ENCODE measurements at regions not wholly inside any gene's neighbourhood (a gene's known extent, or its start where the extent isn't known, plus 50 kb on each side); places are given as distances from the start of the nearest gene placed in this dataset.

DNA sequence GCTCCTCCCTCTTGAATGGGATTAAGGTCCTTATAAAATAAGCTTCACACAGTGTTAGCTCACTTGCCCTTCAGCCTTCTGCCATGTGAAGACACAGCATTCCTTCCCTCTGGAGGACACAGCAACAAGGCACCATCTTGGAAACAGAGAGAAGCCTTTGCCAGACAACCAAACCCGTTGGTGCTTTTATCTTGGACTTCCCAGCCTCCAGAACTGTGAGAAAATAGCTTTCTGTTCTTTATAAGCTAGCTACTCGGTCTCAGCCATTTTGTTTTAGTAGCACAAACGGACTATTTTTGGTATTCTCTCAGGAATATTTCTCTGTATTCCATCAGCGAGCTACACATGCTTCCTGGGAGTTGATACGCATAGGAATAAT lies 58.6 kb upstream of the IRF2BP2 start:
- POLR2A ChIA-PET, result interaction anchor here (0.7 kb wide), 1 partner anchor 56 kb away, joined by 3 read pairs; no protein-coding TSS in a partner anchor
- no peaks in the 10 kb centered on the region for H3K27me3 Mint-ChIP-seq
- ATAC-seq (ENCODE audit: low read depth), result no peak

DNA sequence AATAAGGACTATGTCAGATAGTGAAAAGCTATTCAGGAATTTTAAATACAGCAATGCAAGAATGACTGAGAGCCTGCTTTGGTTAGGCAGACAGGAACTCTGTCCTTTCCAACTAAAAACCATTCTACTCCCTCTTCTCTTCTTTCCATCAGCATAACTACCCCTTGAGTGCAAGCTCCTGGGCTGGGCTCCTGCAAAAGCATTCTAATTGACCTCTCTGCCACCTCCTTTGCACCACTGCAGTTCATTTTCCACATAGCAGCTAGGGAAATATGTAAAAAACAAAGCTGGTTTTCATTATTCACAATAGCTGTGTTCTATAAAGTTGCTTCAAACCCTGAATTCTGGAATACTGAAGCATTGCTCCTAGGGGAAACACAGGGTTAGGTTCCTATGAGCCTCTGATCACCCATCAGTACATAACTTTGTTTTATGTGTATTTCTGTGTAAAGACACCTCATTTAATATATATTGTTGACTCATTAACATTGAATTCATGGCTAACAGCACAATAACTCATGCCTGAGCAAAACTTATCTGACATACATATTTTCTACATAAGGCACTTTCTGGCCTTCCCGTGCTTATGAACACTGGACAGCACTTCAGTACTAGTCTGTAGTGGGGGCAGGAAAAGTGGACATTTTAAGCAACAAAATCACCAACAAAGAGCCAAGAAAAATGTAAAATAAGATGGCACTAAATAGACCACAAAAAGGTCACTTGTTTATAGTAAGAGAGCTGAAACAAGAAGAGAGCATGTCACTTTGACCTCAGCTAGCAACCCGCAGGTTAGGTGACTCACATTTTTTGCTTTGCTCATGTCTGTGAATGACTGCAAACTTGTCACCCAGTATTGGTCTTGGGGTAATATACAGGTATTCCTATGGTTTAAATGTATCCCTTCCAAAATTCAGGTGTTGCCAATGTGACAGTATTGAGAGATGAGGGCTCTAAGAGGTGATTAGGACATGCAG lies 57.9 kb upstream of the IRF2BP2 start:
- intact Hi-C loops (cut with micrococcal nuclease), result no loop called here
- TF ChIP-seq, protein P1, sequence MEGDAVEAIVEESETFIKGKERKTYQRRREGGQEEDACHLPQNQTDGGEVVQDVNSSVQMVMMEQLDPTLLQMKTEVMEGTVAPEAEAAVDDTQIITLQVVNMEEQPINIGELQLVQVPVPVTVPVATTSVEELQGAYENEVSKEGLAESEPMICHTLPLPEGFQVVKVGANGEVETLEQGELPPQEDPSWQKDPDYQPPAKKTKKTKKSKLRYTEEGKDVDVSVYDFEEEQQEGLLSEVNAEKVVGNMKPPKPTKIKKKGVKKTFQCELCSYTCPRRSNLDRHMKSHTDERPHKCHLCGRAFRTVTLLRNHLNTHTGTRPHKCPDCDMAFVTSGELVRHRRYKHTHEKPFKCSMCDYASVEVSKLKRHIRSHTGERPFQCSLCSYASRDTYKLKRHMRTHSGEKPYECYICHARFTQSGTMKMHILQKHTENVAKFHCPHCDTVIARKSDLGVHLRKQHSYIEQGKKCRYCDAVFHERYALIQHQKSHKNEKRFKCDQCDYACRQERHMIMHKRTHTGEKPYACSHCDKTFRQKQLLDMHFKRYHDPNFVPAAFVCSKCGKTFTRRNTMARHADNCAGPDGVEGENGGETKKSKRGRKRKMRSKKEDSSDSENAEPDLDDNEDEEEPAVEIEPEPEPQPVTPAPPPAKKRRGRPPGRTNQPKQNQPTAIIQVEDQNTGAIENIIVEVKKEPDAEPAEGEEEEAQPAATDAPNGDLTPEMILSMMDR (IDR thresholded peaks at IDR 0.05), result no peak
- no peaks in the 10 kb centered on the region for H3K27me3 Mint-ChIP-seq
- no peak overlapping the region for H3K27ac Mint-ChIP-seq
- H3K36me3 Mint-ChIP-seq (ENCODE audit: low read depth), result no peaks in the 10 kb centered on the region
- POLR2A ChIA-PET, result interaction anchor here (0.7 kb wide), 1 partner anchor 55 kb away, joined by 3 read pairs; no protein-coding TSS in a partner anchor
- H3K4me3 Mint-ChIP-seq, result no peak overlapping the region
- DNase-seq (no peak), ATAC-seq (ENCODE audit: low read depth) (no peak)
- H3K9me3 Mint-ChIP-seq, result no peaks in the 10 kb centered on the region
- CTCF ChIA-PET, result no interaction called here
- H3K4me1 Mint-ChIP-seq, result peaks cover 6% of the 10 kb centered on the region

More for the DNA sequence above, 58.6 kb upstream of the IRF2BP2 start:
- CTCF ChIA-PET, result no interaction called here
- Mint-ChIP-seq H3K9me3 (no peaks in the 10 kb centered on the region), H3K4me3 (no peak overlapping the region), H3K4me1 (peaks cover 6% of the 10 kb centered on the region), H3K36me3 (ENCODE audit: low read depth) (no peaks in the 10 kb centered on the region), H3K27ac (no peak overlapping the region)
- no peak for DNase-seq
- intact Hi-C loops (cut with micrococcal nuclease), result no loop called here
- TF ChIP-seq, protein P1 (IDR thresholded peaks at IDR 0.05), result no peak

DNA sequence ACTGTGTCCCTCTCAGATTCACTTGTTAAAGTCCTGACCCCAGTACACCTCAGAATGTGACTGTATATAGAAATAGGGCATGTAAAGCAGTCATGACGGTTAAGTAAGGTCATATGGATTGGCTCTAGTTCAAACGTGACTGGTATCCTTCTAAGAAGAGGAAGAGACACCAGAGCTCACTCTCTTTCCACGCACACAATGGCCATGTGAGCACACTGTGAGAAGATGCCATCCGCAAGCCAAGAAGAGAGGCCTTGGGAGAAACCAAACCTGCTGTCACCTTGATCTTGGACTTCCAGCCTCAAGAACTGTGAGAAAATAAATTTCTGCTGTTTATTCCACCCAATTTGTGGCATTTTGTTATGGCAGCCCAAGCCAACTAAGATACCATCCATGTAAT lies 56.8 kb upstream of the IRF2BP2 start:
- no peak overlapping the region for H3K27ac Mint-ChIP-seq
- ChIA-PET POLR2A (no interaction called here), CTCF (no interaction called here)
- no peaks in the 10 kb centered on the region for H3K9me3 Mint-ChIP-seq
- intact Hi-C loops (cut with micrococcal nuclease), result no loop called here
- no peak overlapping the region for H3K4me3 Mint-ChIP-seq
- peaks cover 6% of the 10 kb centered on the region for H3K4me1 Mint-ChIP-seq
- DNase-seq (no peak), ATAC-seq (ENCODE audit: low read depth) (no peak)
- TF ChIP-seq, protein P1 (IDR thresholded peaks at IDR 0.05), result no peak
- H3K27me3 Mint-ChIP-seq, result no peaks in the 10 kb centered on the region
- H3K36me3 Mint-ChIP-seq (ENCODE audit: low read depth), result no peaks in the 10 kb centered on the region

DNA sequence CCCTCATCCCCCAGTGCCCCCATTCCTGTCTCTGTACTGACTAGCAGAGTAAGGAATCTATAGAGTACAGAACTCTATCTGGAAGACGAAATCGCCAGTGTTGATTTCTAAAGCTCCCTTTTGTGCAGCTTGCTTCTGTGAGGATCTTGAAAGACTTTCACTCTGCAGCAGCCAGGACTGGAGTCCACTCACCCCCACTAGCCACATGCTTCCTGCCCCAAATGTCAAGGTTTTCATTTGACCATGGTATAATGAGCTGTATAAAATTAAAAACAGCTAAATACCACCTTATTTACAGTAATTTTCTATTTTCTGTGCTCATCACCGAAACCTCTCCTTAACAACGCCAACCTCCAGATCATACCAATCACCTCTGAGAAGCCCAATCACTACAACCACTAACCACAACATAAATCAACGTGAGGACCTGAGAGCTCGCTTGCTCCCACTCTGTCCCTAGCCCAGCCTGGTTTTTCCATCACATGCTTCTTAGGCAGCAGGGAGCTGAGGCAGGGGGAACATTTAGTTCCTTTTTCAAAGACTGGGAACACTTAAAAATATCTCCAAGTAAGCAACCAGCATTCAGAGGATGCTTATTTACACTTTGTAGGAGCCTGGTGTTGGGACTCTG lies 56.1 kb upstream of the IRF2BP2 start:
- Mint-ChIP-seq H3K4me1 (peaks cover under 1% of the 10 kb centered on the region), H3K9me3 (no peaks in the 10 kb centered on the region), H3K27me3 (no peaks in the 10 kb centered on the region), H3K36me3 (ENCODE audit: low read depth) (no peaks in the 10 kb centered on the region), H3K4me3 (no peak overlapping the region), H3K27ac (no peak overlapping the region)
- DNase-seq (no peak), ATAC-seq (ENCODE audit: low read depth) (no peak)
- POLR2A ChIA-PET, result interaction anchor here (0.7 kb wide), 1 partner anchor 53 kb away, joined by 3 read pairs; no protein-coding TSS in a partner anchor
- CTCF ChIA-PET, result no interaction called here
- intact Hi-C loops (cut with micrococcal nuclease), result no loop called here
- TF ChIP-seq, protein P1 (IDR thresholded peaks at IDR 0.05), result no peak

DNA sequence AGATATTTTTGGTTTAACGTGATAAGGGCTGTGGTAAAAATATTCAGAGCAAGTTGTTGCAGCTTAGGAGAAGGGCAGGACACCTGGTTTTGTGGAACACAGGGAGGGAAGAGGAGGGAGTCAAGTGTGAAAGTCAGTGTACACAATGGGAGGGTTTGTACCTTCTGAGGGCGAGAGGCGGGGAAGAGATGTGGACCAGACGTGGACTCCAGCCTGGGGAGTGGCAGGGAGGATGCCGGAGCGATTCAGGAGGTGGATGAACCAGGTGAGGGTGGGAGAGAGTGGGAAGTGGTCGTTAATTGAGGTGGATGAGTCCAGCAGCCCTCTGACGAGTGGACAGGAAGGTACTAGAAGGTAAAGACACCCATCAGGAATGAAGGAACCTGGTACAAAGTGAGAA lies 52.2 kb upstream of the IRF2BP2 start:
- ATAC-seq (ENCODE audit: low read depth), result no peak
- no peak overlapping the region for H3K4me3 Mint-ChIP-seq
- H3K36me3 Mint-ChIP-seq (ENCODE audit: low read depth), result no peaks in the 10 kb centered on the region
- CTCF ChIA-PET, result no interaction called here
- peaks cover 4% of the 10 kb centered on the region for H3K4me1 Mint-ChIP-seq
- no peaks in the 10 kb centered on the region for H3K9me3 Mint-ChIP-seq
- H3K27me3 Mint-ChIP-seq, result no peaks in the 10 kb centered on the region
- TF ChIP-seq, protein P1 (IDR thresholded peaks at IDR 0.05), result no peak
- POLR2A ChIA-PET, result no interaction called here
- DNase-seq, result no peak
- intact Hi-C loops (cut with micrococcal nuclease), result no loop called here
- H3K27ac Mint-ChIP-seq, result no peak overlapping the region
